Transverse colon (tissue), 4 donors: ENCODE measurements at regions not wholly inside any gene's neighbourhood (a gene's known extent, or its start where the extent isn't known, plus 50 kb on each side); places are given as distances from the start of the nearest gene placed in this dataset.

ENCODE experiments used
- EP300 ChIP-seq: sonication (generic); formaldehyde crosslinking; IDR thresholded peaks from one replicate; pipeline ENCODE4 v1.6.1; 2017; ENCODE audit warnings: antibody characterized with exemption, low read depth
- POLR2A ChIP-seq: fragments of 450-650 bp; IDR thresholded peaks from one replicate; pipeline ENCODE4 v1.6.1; 2016; ENCODE audit warnings: antibody characterized with exemption, mild to moderate bottlenecking, moderate library complexity
- POLR2AphosphoS5 ChIP-seq, 3 donors: sonication (generic); formaldehyde crosslinking; IDR thresholded peaks; one replicate each; pipeline ENCODE4 v1.6.1; 2016; ENCODE audit warnings: antibody characterized with exemption in 3 of 3
- TF ChIP-seq, protein P1 (sequence below), 5 experiments: fragments of 200-600 bp in 3 of 5; fragments of 450-650 bp in 2 of 5; sonication (generic) in 3 of 5; IDR thresholded peaks; 1 replicate in 2 of 5; 2 replicates in 3 of 5; pipeline ENCODE4 v1.5.1; 2016 to 2017; ENCODE audit warnings: antibody characterized with exemption in 5 of 5, inconsistent platforms in 3 of 5, mild to moderate bottlenecking in 2 of 5, moderate library complexity in 1 of 5

DNA sequence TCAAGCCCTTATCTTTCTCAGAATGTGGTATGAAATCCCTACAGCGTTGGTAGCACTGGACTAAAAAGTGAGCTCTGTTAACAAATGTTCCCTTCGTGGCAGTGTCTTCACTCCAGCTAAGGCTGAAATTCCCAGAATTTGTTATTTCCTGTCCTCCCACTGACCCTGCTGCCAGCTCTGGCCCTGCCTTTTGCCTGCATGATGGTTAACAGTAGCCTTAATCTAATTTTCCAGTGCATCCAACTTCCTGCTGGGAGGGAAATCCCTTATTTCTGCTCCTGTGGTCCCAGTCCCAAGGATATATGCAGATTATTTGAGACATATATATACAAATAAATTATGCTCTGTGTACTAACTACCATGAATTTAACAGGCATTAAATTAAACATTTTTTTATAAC lies 157.2 kb upstream of the CARMIL1 start:
- TF ChIP-seq, protein P1, sequence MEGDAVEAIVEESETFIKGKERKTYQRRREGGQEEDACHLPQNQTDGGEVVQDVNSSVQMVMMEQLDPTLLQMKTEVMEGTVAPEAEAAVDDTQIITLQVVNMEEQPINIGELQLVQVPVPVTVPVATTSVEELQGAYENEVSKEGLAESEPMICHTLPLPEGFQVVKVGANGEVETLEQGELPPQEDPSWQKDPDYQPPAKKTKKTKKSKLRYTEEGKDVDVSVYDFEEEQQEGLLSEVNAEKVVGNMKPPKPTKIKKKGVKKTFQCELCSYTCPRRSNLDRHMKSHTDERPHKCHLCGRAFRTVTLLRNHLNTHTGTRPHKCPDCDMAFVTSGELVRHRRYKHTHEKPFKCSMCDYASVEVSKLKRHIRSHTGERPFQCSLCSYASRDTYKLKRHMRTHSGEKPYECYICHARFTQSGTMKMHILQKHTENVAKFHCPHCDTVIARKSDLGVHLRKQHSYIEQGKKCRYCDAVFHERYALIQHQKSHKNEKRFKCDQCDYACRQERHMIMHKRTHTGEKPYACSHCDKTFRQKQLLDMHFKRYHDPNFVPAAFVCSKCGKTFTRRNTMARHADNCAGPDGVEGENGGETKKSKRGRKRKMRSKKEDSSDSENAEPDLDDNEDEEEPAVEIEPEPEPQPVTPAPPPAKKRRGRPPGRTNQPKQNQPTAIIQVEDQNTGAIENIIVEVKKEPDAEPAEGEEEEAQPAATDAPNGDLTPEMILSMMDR (IDR thresholded peaks at IDR 0.05) = no peak
- TF ChIP-seq POLR2A (no peak), POLR2AphosphoS5 (IDR thresholded peaks at IDR 0.05) (no peak), EP300 (no peak)
